T47D (cell line): ENCODE measurements at regions not wholly inside any gene's neighbourhood (a gene's known extent, or its start where the extent isn't known, plus 50 kb on each side); places are given as distances from the start of the nearest gene placed in this dataset.
A peak's percentile ranks its signal among the peaks of the same experiment; 100 is the strongest.
"Not testable (repeated sequence)": the region's sequence is repeated elsewhere in the genome, so short reads cannot be mapped to it uniquely, and the experiment has no call there.

Experiments
- DNase-seq, 2 experiments: peaks; one replicate each; pipeline versions ENCODE4 v3.0.0 to v3.0.0-alpha.2; 2011 to 2012; ENCODE audit warnings: low read depth in 1 of 2, low spot score in 1 of 2
- JUND ChIP-seq: IDR thresholded peaks from 2 replicates; pipeline ENCODE4 v1.6.1; 2012; ENCODE audit warnings: low read depth
- in situ Hi-C: cut with HindIII; loops from 2 replicates; pipeline ENCODE4 v1.10.0; 2016; ENCODE audit warnings: low sequenced_read_pairs, low pct_unique_long_range_greater_than_20kb

GRCh38 chr2:18959200-18959599 lies 369.8 kb upstream of the NT5C1B start:
- in situ Hi-C loops, result no loop called here
- TF ChIP-seq JUND, result no peak
- DNase-seq, result no peak

- DNase-seq, result no peak
- no peak for TF ChIP-seq JUND
- in situ Hi-C loops, result no loop called here
Observed at GRCh38 chr2:18957909-18958308, 368.5 kb upstream of the NT5C1B start.

GRCh38 chr2:18950361-18950851 lies 361.0 kb upstream of the NT5C1B start:
- in situ Hi-C loops, result no loop called here
- no peak for TF ChIP-seq JUND
- DNase-seq, result no peak

- no peak for DNase-seq
- no peak for TF ChIP-seq JUND
- in situ Hi-C loops, result no loop called here
Observed at GRCh38 chr2:18949871-18950270, 360.5 kb upstream of the NT5C1B start.

GRCh38 chr2:18940184-18940583 lies 350.8 kb upstream of the NT5C1B start:
- TF ChIP-seq JUND, result no peak
- no peak for DNase-seq
- in situ Hi-C loops, result no loop called here

GRCh38 chr2:18939740-18940139 lies 350.4 kb upstream of the NT5C1B start:
- DNase-seq, result peak in 1 of 2 experiments; percentile 63
- in situ Hi-C loops, result not testable (repeated sequence)

GRCh38 chr2:18934886-18935285 lies 345.5 kb upstream of the NT5C1B start:
- no peak for DNase-seq

GRCh38 chr2:18932853-18933252 lies 343.5 kb upstream of the NT5C1B start:
- in situ Hi-C loops, result no loop called here
- no peak for DNase-seq
- no peak for TF ChIP-seq JUND

More at GRCh38 chr2:18934886-18935285, 345.5 kb upstream of the NT5C1B start:
- TF ChIP-seq JUND, result no peak
- in situ Hi-C loops, result no loop called here

GRCh38 chr2:18930971-18931370 lies 341.6 kb upstream of the NT5C1B start:
- no peak for TF ChIP-seq JUND
- in situ Hi-C loops, result no loop called here
- no peak for DNase-seq

GRCh38 chr2:18927525-18928232 lies 338.3 kb upstream of the NT5C1B start:
- DNase-seq, result no peak
- in situ Hi-C loops, result no loop called here

GRCh38 chr2:18926631-18927524 lies 337.5 kb upstream of the NT5C1B start:
- TF ChIP-seq JUND, result no peak
- DNase-seq, result no peak
- in situ Hi-C loops, result no loop called here

More at GRCh38 chr2:18927525-18928232, 338.3 kb upstream of the NT5C1B start:
- TF ChIP-seq JUND, result no peak

- no peak for TF ChIP-seq JUND
- DNase-seq, result no peak
- in situ Hi-C loops, result no loop called here
Observed at GRCh38 chr2:18925296-18925695, 335.9 kb upstream of the NT5C1B start.

GRCh38 chr2:18924886-18925285 lies 335.5 kb upstream of the NT5C1B start:
- in situ Hi-C loops, result no loop called here
- no peak for TF ChIP-seq JUND
- no peak for DNase-seq

- DNase-seq, result no peak
- no peak for TF ChIP-seq JUND
- in situ Hi-C loops, result no loop called here
Observed at GRCh38 chr2:18924386-18924785, 335.0 kb upstream of the NT5C1B start.
